Chondrocyte (in vitro differentiated cells): ENCODE measurements at regions not wholly inside any gene's neighbourhood (a gene's known extent, or its start where the extent isn't known, plus 50 kb on each side); places are given as distances from the start of the nearest gene placed in this dataset.
"Not testable (repeated sequence)": the region's sequence is repeated elsewhere in the genome, so short reads cannot be mapped to it uniquely, and the experiment has no call there.

Source experiments
- DNase-seq: peaks from one replicate; pipeline ENCODE4 v3.0.0; 2021; ENCODE audit warnings: mixed read lengths, low spot score
- H3K27ac Mint-ChIP-seq: one replicate; pipeline ENCODE4 v1.8.0; 2021; ENCODE audit warnings: mild to moderate bottlenecking, moderate library complexity, mixed read lengths; ENCODE audit not compliant: unreplicated experiment
- H3K27me3 Mint-ChIP-seq: 2 replicates; pipeline ENCODE4 v1.8.0; 2021; ENCODE audit warnings: low read depth, mixed read lengths
- H3K36me3 Mint-ChIP-seq: 2 replicates; pipeline ENCODE4 v1.8.0; 2021; ENCODE audit warnings: low read depth, mixed read lengths
- H3K4me1 Mint-ChIP-seq: 2 replicates; pipeline ENCODE4 v1.8.0; 2021; ENCODE audit warnings: low read depth, mild to moderate bottlenecking, mixed read lengths
- H3K4me3 Mint-ChIP-seq: one replicate; pipeline ENCODE4 v1.8.0; 2021; ENCODE audit warnings: mild to moderate bottlenecking, moderate library complexity, mixed read lengths; ENCODE audit not compliant: unreplicated experiment
- H3K9me3 Mint-ChIP-seq: 2 replicates; pipeline ENCODE4 v1.8.0; 2021; ENCODE audit warnings: low read depth, mixed read lengths
- TF ChIP-seq, protein P1 (sequence below): fragments of 200-600 bp; sonication (generic); IDR thresholded peaks from 2 replicates; pipeline ENCODE4 v1.5.0; 2021; ENCODE audit warnings: antibody characterized with exemption, mild to moderate bottlenecking, moderate library complexity

DNA sequence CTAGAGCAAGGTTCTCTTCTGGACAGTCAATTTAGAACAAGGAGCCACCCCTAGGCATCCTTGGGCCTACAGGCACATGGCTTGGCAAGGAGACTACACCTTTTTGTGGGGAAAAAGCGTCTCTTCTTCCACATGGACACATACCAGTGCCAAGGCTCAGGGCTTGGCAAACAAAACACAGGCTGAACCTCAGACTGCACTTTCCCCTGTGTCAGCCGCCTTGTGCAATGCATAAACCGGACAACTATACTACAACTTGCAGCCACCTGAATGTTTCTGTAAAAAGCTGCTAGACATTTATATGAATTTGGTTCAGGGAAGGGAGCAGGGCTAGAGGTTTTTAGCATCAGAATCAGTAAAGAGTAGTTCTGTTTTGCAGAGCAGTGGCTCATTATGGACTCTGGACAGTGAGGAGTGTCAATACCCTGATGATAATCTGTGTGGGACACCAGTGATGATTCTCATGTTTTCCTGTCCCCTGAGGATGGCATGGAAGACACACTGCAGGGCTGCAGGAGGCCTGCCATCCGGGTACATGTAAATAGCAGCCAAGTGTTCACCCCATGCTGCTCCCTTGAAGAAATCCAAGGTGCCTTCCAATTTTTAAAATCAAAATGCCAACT lies 118.9 kb downstream of the GATA3 start:
- TF ChIP-seq, protein P1, sequence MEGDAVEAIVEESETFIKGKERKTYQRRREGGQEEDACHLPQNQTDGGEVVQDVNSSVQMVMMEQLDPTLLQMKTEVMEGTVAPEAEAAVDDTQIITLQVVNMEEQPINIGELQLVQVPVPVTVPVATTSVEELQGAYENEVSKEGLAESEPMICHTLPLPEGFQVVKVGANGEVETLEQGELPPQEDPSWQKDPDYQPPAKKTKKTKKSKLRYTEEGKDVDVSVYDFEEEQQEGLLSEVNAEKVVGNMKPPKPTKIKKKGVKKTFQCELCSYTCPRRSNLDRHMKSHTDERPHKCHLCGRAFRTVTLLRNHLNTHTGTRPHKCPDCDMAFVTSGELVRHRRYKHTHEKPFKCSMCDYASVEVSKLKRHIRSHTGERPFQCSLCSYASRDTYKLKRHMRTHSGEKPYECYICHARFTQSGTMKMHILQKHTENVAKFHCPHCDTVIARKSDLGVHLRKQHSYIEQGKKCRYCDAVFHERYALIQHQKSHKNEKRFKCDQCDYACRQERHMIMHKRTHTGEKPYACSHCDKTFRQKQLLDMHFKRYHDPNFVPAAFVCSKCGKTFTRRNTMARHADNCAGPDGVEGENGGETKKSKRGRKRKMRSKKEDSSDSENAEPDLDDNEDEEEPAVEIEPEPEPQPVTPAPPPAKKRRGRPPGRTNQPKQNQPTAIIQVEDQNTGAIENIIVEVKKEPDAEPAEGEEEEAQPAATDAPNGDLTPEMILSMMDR, result no peak
- H3K36me3 Mint-ChIP-seq, result peaks cover 4% of the 10 kb centered on the region
- H3K27me3 Mint-ChIP-seq, result no peaks in the 10 kb centered on the region
- H3K9me3 Mint-ChIP-seq, result peaks cover 28% of the 10 kb centered on the region
- H3K27ac Mint-ChIP-seq, result no peak overlapping the region
- DNase-seq, result no peak
- H3K4me1 Mint-ChIP-seq, result no peaks in the 10 kb centered on the region
- no peak overlapping the region for H3K4me3 Mint-ChIP-seq

DNA sequence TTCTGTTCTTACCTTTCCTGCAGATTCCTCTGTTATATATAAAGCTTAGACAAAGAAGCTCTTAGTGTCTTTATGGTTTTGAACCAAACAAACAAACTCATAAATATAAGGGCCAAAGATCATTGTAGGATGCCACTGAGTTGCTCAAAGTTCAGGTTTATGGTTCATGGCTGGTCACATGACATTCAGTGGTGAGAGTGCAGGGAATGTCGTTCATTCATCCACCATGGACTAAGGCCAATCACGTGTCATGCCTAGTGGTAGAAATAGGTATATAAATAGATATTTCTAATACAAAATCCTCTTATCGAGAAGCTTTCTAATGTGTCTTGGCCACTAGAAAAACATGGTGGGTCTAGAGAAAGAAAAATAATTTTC lies 119.4 kb downstream of the GATA3 start:
- Mint-ChIP-seq H3K27ac (no peak overlapping the region), H3K27me3 (no peaks in the 10 kb centered on the region), H3K9me3 (peaks cover 23% of the 10 kb centered on the region), H3K4me3 (no peak overlapping the region), H3K36me3 (peaks cover under 1% of the 10 kb centered on the region), H3K4me1 (no peaks in the 10 kb centered on the region)
- TF ChIP-seq, protein P1, result no peak
- no peak for DNase-seq

DNA sequence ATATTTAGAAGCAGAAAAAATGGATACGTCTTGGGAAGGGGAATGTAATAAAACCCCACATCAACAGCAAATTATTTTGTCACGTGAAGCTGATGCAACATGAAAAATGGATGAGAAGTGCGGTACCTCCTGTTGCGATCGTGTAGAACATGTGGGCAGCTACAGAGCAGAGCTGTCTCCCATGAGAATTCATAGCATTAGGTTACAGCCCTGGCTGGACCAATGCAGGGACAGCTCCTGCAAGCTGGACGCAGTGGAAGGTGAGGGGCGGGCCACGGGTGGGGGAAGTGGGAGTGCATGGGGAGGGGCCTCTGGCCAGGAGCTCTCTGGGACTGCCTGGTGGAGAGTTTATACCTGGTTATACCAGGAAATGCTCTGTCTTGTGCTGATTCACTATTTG lies 120.3 kb downstream of the GATA3 start:
- no peak for DNase-seq
- no peaks in the 10 kb centered on the region for H3K36me3 Mint-ChIP-seq
- H3K4me1 Mint-ChIP-seq, result no peaks in the 10 kb centered on the region
- peaks cover 17% of the 10 kb centered on the region for H3K9me3 Mint-ChIP-seq
- H3K27ac Mint-ChIP-seq, result no peak overlapping the region
- TF ChIP-seq, protein P1, result no peak
- no peaks in the 10 kb centered on the region for H3K27me3 Mint-ChIP-seq
- H3K4me3 Mint-ChIP-seq, result no peak overlapping the region

DNA sequence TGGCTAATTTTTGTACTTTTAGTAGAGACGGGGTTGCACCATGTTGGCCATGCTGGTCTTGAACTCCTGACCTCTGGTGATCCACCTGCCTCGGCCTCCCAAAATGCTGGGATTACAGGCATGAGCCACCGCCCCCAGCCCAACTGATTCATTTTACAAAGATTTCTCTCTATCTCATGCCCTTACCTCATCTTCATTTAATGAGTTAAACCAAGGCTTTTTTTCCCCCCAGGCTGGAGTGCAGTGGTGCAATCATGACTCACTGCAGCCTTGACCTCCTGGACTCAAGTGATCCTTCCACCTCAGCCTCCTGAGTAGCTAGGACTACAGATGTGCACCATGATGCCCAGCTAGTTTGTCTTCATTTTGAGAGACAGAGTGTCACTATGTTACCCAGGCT lies 123.0 kb downstream of the GATA3 start:
- H3K27me3 Mint-ChIP-seq, H3K4me1 Mint-ChIP-seq, H3K4me3 Mint-ChIP-seq, H3K9me3 Mint-ChIP-seq, DNase-seq, H3K27ac Mint-ChIP-seq, H3K36me3 Mint-ChIP-seq: not testable (repeated sequence)

DNA sequence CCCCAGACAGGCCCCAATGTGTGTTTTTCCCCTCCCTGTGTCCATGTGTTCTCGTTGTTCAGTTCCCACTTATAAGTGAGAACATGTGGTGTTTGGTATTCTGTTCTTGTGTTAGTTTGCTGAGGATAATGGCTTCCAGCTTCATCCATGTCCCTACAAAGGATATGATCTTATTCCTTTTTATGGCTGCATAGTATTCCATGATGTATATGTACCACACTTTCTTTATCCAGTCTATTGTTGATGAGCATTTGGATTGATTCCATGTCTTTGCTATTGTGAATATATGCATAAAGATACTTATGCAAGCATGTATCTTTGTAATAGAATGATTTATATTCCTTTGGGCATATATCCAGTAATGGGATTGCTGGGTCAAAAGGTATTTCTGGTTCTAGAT lies 125.3 kb downstream of the GATA3 start:
- H3K27ac Mint-ChIP-seq, DNase-seq, H3K27me3 Mint-ChIP-seq, H3K4me3 Mint-ChIP-seq, H3K4me1 Mint-ChIP-seq, H3K9me3 Mint-ChIP-seq, H3K36me3 Mint-ChIP-seq: not testable (repeated sequence)

DNA sequence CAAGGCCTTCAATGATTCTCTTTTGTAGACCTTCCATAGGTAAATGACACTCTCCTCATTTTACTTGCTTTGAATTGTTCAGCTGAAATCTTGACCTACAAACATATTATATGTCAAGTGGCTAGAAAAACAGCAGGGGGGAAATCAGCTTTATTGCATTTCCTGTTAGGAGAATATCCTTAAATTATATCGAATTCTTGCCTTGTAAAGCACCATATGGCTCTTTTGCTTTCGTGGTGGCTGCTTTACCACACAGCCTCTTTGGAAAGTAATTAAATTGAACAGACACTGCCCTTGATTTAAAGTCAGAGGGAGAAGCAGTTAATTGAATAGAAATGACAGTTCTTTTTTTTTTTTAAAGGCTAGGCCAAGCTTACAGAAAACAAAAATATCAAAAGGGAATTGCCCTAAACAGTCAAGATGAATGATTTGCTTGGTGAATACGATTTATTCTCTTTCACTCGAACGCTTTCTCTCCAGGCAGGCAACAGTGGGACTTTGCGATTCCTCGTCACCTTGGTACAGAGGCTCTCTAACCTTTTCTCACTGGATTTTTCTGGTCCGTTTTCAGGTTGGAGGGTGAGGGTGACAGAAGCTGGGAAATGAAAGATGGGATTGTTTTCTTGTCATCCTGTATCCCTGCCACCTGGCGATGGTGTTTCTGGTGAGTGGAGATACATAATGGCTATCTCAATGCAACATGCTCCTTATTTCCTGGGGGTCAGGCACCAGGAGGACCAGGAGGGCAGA lies 126.0 kb downstream of the GATA3 start:
- Mint-ChIP-seq H3K9me3 (no peaks in the 10 kb centered on the region), H3K4me3 (no peak overlapping the region), H3K4me1 (no peaks in the 10 kb centered on the region), H3K27ac (no peak overlapping the region), H3K27me3 (peaks cover 5% of the 10 kb centered on the region), H3K36me3 (no peaks in the 10 kb centered on the region)
- DNase-seq, result no peak
- TF ChIP-seq, protein P1, result no peak
